GM12878 (cell line): ENCODE measurements at regions not wholly inside any gene's neighbourhood (a gene's known extent, or its start where the extent isn't known, plus 50 kb on each side); places are given as distances from the start of the nearest gene placed in this dataset.

Experiments
- ATAC-seq: fragments of 200-7000 bp; cut with Tn5 transposase; 3 replicates; pipeline ENCODE4 v1.9.1; 2020; ENCODE audit warnings: mild to moderate bottlenecking, moderate library complexity
- BruUV-seq: library from RNA; stranded (reverse); fragments of 400-500 nt; replicated peaks from 2 replicates; lab custom pipeline; 2021; lab: Mats Ljungman, UMichigan
- CTCF ChIA-PET: fragments of 300-600 bp; sonication (Branson Sonifier 250); formaldehyde crosslinking; extraction: SDS; loops from one replicate; lab custom pipeline; 2021; ENCODE audit warnings: inconsistent platforms; lab: Yijun Ruan, JAX
- POLR2A ChIA-PET: fragments of 350-600 bp; formaldehyde crosslinking; extraction: SDS; loops from one replicate; lab custom pipeline; 2021; ENCODE audit warnings: inconsistent platforms; lab: Charles Lee
- RAD21 ChIA-PET: fragments of 300-600 bp; sonication (Branson Sonifier 250); formaldehyde crosslinking; loops from one replicate; lab custom pipeline; 2023; ENCODE audit warnings: antibody characterized with exemption; ENCODE audit not compliant: unreplicated experiment; lab: Charles Lee
- SMC1A ChIA-PET: fragments of 300-600 bp; sonication (Branson Sonifier 250); formaldehyde crosslinking; loops from one replicate; lab custom pipeline; 2023; ENCODE audit not compliant: unreplicated experiment, uncharacterized antibody; lab: Charles Lee
- DNase-seq: peaks from one replicate; pipeline ENCODE4 v3.0.0-alpha.2; 2011; ENCODE audit warnings: low read depth, low spot score
- FAIRE-seq: peaks from 3 replicates; lab custom pipeline; 2011; peaks lifted over from hg19 to GRCh38; lab: Jason Lieb, UNC
- H2AFZ ChIP-seq: 2 replicates; pipeline ENCODE4 v1.6.0; 2011; ENCODE audit warnings: low read depth, low read length, control low read depth; ENCODE audit not compliant: control insufficient read depth
- H3K27ac ChIP-seq: 2 replicates; pipeline ENCODE4 v1.5.1; 2011; ENCODE audit warnings: control low read depth; ENCODE audit not compliant: control insufficient read depth, insufficient read depth
- H3K27me3 ChIP-seq, 2 experiments: replicated peaks in 1 of 2; 2 replicates each; pipeline versions ENCODE4 v1.6.0 to v1.6.1; 2011; ENCODE audit warnings: low read length in 1 of 2; ENCODE audit not compliant: control insufficient read depth in 2 of 2, insufficient read depth in 2 of 2
- H3K36me3 ChIP-seq, 2 experiments: 2 replicates each; pipeline ENCODE4 v1.5.1; 2011; ENCODE audit warnings: low read length in 1 of 2; ENCODE audit not compliant: control insufficient read depth in 2 of 2, insufficient read depth in 2 of 2
- H3K4me1 ChIP-seq: 2 replicates; pipeline ENCODE4 v1.6.1; 2011; ENCODE audit warnings: mild to moderate bottlenecking, low read length, moderate library complexity, mixed read lengths; ENCODE audit not compliant: control insufficient read depth, insufficient read depth
- H3K4me2 ChIP-seq: 2 replicates; pipeline ENCODE4 v1.6.0; 2011; ENCODE audit warnings: control low read depth; ENCODE audit not compliant: control insufficient read depth, insufficient read depth
- H3K4me3 ChIP-seq: fragments of 200-600 bp; sonication (generic); 2 replicates; pipeline ENCODE4 v1.5.1; 2016
- H3K79me2 ChIP-seq: 2 replicates; pipeline ENCODE4 v1.6.0; 2011; ENCODE audit warnings: low read length; ENCODE audit not compliant: control insufficient read depth, insufficient read depth
- H3K9ac ChIP-seq: 2 replicates; pipeline ENCODE4 v1.8.0; 2011; ENCODE audit warnings: low read length, control low read depth, mixed read lengths; ENCODE audit not compliant: control insufficient read depth, insufficient read depth
- H3K9me3 ChIP-seq: replicated peaks from 3 replicates; pipeline ENCODE4 v1.5.1; 2011; ENCODE audit warnings: mild to moderate bottlenecking, low read length; ENCODE audit not compliant: control insufficient read depth, insufficient read depth
- H4K20me1 ChIP-seq: 2 replicates; pipeline ENCODE4 v1.6.0; 2011; ENCODE audit not compliant: control insufficient read depth, insufficient read depth
- EZH2 ChIP-seq: IDR thresholded peaks from 2 replicates; pipeline ENCODE4 v1.6.1; 2012; ENCODE audit warnings: low read depth, mild to moderate bottlenecking, control low read depth, inconsistent platforms, low read length, borderline replicate concordance; ENCODE audit not compliant: control insufficient read depth
- MEF2B ChIP-seq: fragments of 450-650 bp; IDR thresholded peaks from 2 replicates; pipeline ENCODE4 v1.6.1; 2018; ENCODE audit warnings: mild to moderate bottlenecking, moderate library complexity; ENCODE audit not compliant: partially characterized antibody, poor library complexity, severe bottlenecking
- POLR2AphosphoS5 ChIP-seq: IDR thresholded peaks from 2 replicates; pipeline ENCODE4 v1.6.1; 2011; ENCODE audit warnings: mild to moderate bottlenecking, low read length, inconsistent platforms
- SP1 ChIP-seq: IDR thresholded peaks from one replicate; pipeline ENCODE4 v1.6.1; 2011; ENCODE audit warnings: low read depth, low read length
- STAT1 ChIP-seq: fragments of 450-650 bp; conservative IDR thresholded peaks from 2 replicates; pipeline ENCODE4 v1.6.1; 2014; ENCODE audit warnings: antibody characterized with exemption, mild to moderate bottlenecking
- SUZ12 ChIP-seq: fragments of 200-600 bp; sonication (generic); IDR thresholded peaks from one replicate; pipeline ENCODE4 v1.6.1; 2018; ENCODE audit warnings: antibody characterized with exemption, mild to moderate bottlenecking; ENCODE audit not compliant: unreplicated experiment
- ZBED1 ChIP-seq: IDR thresholded peaks from 2 replicates; pipeline ENCODE4 v1.6.1; 2016; ENCODE audit warnings: borderline replicate concordance
- ZZZ3 ChIP-seq: IDR thresholded peaks from 2 replicates; pipeline ENCODE4 v1.6.1; 2011; ENCODE audit warnings: low read depth; ENCODE audit not compliant: control insufficient read depth, insufficient read length
- whole genome bisulfite sequencing: methylation state at CpG from one replicate; pipeline ENCODE4 v1.1.6; 2016; ENCODE audit warnings: low lambda C conversion rate; ENCODE audit not compliant: insufficient replicate concordance, insufficient coverage; ENCODE audit errors: missing lambda C conversion rate; 5-methylcytosine and 5-hydroxymethylcytosine counted together
- in situ Hi-C: fragments of 300-500 bp; cut with MboI; formaldehyde crosslinking; loops from 9 replicates; pipeline ENCODE4 v1.14.3; 2018; ENCODE audit warnings: mixed read lengths
- intact Hi-C: fragments of 100-400 bp; cut with micrococcal nuclease; formaldehyde crosslinking; loops from one replicate; pipeline ENCODE4 v1.14.2; 2022; ENCODE audit not compliant: unreplicated experiment
- TF ChIP-seq, protein P1 (sequence below): fragments of 450-650 bp; IDR thresholded peaks from 2 replicates; pipeline ENCODE4 v1.6.1; 2014; ENCODE audit warnings: mild to moderate bottlenecking
- TF ChIP-seq, protein P2 (sequence below): fragments of 450-650 bp; IDR thresholded peaks from 2 replicates; pipeline ENCODE4 v1.6.1; 2016; ENCODE audit warnings: mild to moderate bottlenecking
- TF ChIP-seq, protein P3 (sequence below): fragments of 450-650 bp; IDR thresholded peaks from 2 replicates; pipeline ENCODE4 v1.6.1; 2017; ENCODE audit warnings: borderline replicate concordance

DNA sequence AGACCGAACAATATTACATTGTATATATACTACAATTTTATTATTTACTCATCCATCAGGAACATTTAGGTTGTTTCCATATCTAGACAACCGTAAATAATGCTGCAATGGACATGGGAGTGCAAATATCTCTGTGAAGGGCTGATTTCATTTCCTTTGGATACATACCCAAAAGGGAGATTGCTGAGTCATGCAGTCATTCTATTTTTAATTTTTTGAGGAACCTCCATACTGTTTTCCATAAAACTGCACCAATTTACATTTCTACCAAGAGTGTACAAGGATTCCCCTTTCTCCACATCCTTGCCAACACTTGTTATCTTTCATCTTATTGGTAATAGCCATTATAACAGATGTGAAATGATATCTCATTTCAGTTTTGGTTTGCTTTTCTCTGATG lies 84.7 kb downstream of the SLC41A2 start:
- FAIRE-seq (no peak), ATAC-seq (no peak), DNase-seq (no peak)
- in situ Hi-C loops = no loop called here
- Histone ChIP-seq H3K36me3 (no peaks in the 10 kb centered on the region), H3K4me2 (no peak overlapping the region), H3K79me2 (no peaks in the 10 kb centered on the region), H4K20me1 (no peaks in the 10 kb centered on the region)
- ChIA-PET SMC1A (interaction anchor here (0.6 to 1.0 kb wide), 2 partner anchors 13 to 491 kb away, joined by 3 to 5 read pairs; no protein-coding TSS in a partner anchor), RAD21 (interaction anchor here (1.9 kb wide), 1 partner anchor 491 kb away, joined by 5 read pairs; no protein-coding TSS in a partner anchor)
- no TSS peak for BruUV-seq
- TF ChIP-seq, protein P1, sequence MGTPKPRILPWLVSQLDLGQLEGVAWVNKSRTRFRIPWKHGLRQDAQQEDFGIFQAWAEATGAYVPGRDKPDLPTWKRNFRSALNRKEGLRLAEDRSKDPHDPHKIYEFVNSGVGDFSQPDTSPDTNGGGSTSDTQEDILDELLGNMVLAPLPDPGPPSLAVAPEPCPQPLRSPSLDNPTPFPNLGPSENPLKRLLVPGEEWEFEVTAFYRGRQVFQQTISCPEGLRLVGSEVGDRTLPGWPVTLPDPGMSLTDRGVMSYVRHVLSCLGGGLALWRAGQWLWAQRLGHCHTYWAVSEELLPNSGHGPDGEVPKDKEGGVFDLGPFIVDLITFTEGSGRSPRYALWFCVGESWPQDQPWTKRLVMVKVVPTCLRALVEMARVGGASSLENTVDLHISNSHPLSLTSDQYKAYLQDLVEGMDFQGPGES = no peak
- no peak for TF ChIP-seq SUZ12
- TF ChIP-seq, protein P2, sequence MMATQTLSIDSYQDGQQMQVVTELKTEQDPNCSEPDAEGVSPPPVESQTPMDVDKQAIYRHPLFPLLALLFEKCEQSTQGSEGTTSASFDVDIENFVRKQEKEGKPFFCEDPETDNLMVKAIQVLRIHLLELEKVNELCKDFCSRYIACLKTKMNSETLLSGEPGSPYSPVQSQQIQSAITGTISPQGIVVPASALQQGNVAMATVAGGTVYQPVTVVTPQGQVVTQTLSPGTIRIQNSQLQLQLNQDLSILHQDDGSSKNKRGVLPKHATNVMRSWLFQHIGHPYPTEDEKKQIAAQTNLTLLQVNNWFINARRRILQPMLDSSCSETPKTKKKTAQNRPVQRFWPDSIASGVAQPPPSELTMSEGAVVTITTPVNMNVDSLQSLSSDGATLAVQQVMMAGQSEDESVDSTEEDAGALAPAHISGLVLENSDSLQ = no peak
- TF ChIP-seq SP1 = no peak
- TF ChIP-seq STAT1 = no peak
- TF ChIP-seq MEF2B = no peak
- no peak for TF ChIP-seq ZZZ3
- TF ChIP-seq, protein P3, sequence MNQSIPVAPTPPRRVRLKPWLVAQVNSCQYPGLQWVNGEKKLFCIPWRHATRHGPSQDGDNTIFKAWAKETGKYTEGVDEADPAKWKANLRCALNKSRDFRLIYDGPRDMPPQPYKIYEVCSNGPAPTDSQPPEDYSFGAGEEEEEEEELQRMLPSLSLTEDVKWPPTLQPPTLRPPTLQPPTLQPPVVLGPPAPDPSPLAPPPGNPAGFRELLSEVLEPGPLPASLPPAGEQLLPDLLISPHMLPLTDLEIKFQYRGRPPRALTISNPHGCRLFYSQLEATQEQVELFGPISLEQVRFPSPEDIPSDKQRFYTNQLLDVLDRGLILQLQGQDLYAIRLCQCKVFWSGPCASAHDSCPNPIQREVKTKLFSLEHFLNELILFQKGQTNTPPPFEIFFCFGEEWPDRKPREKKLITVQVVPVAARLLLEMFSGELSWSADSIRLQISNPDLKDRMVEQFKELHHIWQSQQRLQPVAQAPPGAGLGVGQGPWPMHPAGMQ = no peak
- no peak for TF ChIP-seq EZH2
- no peak for TF ChIP-seq POLR2AphosphoS5
- no peak for TF ChIP-seq ZBED1
- TF ChIP-seq, all 136 proteins: peak for 0
- ChIA-PET POLR2A (no interaction called here), CTCF (interaction anchor here (0.6 to 1.2 kb wide), 3 partner anchors 11 to 491 kb away, joined by 3 read pairs; no protein-coding TSS in a partner anchor)
- Histone ChIP-seq H2AFZ (no peak overlapping the region), H3K27me3 (no peaks in the 10 kb centered on the region), H3K4me3 (no peak overlapping the region), H3K9ac (no peak overlapping the region), H3K9me3 (peaks cover 3% of the 10 kb centered on the region; the same call in 2 of the 3 replicates), H3K27ac (no peak overlapping the region), H3K4me1 (peaks cover 13% of the 10 kb centered on the region)
- intact Hi-C loops = loop anchor here (10.0 kb wide), 1 partner anchor 409 kb away; no protein-coding TSS in a partner anchor
- WGBS = 100% methylated on average over 2 of the region's 2 CpGs
